AG09309 (cell line): ENCODE measurements at regions not wholly inside any gene's neighbourhood (a gene's known extent, or its start where the extent isn't known, plus 50 kb on each side); places are given as distances from the start of the nearest gene placed in this dataset.

ENCODE experiments used
- DNase-seq: peaks from one replicate; pipeline ENCODE4 v3.0.0-alpha.2; 2010; ENCODE audit warnings: low read depth
- H3K4me3 ChIP-seq: 2 replicates; pipeline ENCODE4 v1.5.1; 2011; ENCODE audit warnings: mild to moderate bottlenecking, low read depth, low read length, moderate library complexity; ENCODE audit not compliant: control insufficient read depth
- CTCF ChIP-seq: IDR thresholded peaks from 2 replicates; pipeline ENCODE4 v1.5.1; 2011; ENCODE audit warnings: mild to moderate bottlenecking, low read depth, low read length, inconsistent platforms; ENCODE audit not compliant: insufficient read depth, control insufficient read depth; ENCODE audit errors: missing control alignments

GRCh38 chr12:71216725-71217579, 59.2 kb upstream of the TSPAN8 start:
- peak; percentile 26 for TF ChIP-seq CTCF
- DNase-seq: peak; percentile 0
- H3K4me3 ChIP-seq: no peak overlapping the region

DNA sequence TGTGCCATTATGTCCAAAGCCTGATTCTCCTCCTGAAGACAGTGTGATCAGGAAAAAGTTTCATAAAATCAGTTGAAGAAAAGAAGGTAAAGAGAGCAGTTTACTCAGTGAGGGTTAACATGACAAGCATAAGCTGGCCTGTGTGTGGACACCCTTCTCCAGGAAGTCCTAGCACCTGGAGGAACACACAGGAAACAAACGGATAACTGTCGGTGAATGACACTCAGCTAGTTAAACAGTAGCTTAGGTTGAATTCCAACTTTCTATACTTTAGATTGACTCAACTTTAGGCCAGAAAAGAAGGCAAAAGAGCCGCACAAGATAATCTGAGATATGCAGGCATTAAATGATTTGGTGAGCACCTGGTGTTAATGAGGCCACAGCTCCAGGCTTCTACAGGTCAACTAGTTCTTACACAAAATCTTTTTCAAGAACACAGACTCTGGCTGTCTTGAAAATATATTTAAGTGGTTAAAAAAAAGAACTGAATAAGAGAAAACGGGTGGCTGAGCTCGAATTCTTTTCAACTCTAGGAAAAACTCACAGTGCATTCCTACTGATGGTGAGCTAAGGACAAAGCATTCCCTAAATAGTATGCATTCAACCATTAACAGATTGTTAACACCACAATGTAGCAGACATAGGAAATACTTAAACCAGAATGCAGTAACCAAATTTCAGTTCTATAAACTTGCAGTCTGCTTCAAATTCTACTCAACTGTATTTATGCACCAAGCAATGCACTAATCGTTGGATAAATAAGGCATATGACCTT, 56.9 kb upstream of the TSPAN8 start:
- no peak for TF ChIP-seq CTCF
- no peak for DNase-seq
- H3K4me3 ChIP-seq: no peak overlapping the region

DNA sequence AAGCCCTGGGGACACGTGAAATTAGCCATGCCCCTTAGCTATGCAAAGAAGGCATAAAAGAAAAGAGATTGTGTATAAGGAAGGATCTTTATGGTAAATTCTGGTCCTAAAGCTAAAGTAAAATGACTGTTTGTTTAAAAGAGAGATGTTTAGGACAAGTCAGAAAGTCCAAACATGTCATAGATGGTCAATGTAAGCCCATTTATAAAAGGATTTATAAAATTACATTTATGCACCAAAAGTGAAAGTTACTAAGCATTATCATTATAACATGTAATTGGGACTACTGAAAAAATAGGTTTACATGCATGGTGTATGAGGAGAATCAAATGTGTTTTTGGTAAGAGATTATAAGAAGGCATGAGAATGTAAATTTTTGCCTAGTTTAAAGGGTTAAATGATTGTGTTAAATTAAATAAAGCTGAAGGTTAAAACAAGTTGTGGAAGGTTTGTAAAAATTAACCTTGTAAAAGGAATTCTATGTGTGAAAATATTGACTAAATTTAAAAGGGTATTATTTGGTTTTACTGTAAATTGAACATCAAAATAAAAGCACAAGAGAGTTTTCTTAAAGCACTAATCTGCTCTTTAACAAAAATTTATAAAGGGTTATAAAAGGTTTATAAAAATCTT, 50.4 kb upstream of the TSPAN8 start:
- TF ChIP-seq CTCF: no peak
- no peak for DNase-seq
- no peak overlapping the region for H3K4me3 ChIP-seq
